Spleen (tissue), 7 donors: ENCODE measurements at regions not wholly inside any gene's neighbourhood (a gene's known extent, or its start where the extent isn't known, plus 50 kb on each side); places are given as distances from the start of the nearest gene placed in this dataset.

Experiments
- CTCF ChIP-seq, 11 experiments: fragments of 200-600 bp in 7 of 11; fragments of 450-650 bp in 4 of 11; sonication (generic) in 4 of 11; IDR thresholded peaks in 8 of 11; conservative IDR thresholded peaks in 3 of 11; 1 replicate in 7 of 11; 2 replicates in 4 of 11; pipeline versions ENCODE4 v1.4.0 to v1.8.0; 2016 to 2021; ENCODE audit warnings: antibody characterized with exemption in 11 of 11, inconsistent platforms in 4 of 11, mild to moderate bottlenecking in 1 of 11
- POLR2A ChIP-seq, 3 donors: fragments of 450-650 bp; IDR thresholded peaks; one replicate each; pipeline ENCODE4 v1.5.1; 2017; ENCODE audit warnings: antibody characterized with exemption in 3 of 3, mild to moderate bottlenecking in 1 of 3
- POLR2AphosphoS5 ChIP-seq, 3 donors: sonication (generic); formaldehyde crosslinking; IDR thresholded peaks; one replicate each; pipeline ENCODE4 v1.5.1; 2017; ENCODE audit warnings: antibody characterized with exemption in 3 of 3
- donor health status: DM: no; HTN: no; CAD: no; lungs with moderate emphysema.
- donor health status: DM: no; HTN: no; CAD: no.
- donor health status: DM: no; HTN: no; CAD: no.

- TF ChIP-seq CTCF (IDR thresholded peaks at IDR 0.05 in 8 of 11, conservative IDR thresholded peaks at IDR 0.05 in 3 of 11) (no peak), POLR2A (IDR thresholded peaks at IDR 0.05) (no peak), POLR2AphosphoS5 (IDR thresholded peaks at IDR 0.05) (no peak)
Observed at GRCh38 chr1:83516369-83516768, 482.6 kb downstream of the TTLL7 start.
